ENCODE measurements at regions not wholly inside any gene's neighbourhood (a gene's known extent, or its start where the extent isn't known, plus 50 kb on each side); places are given as distances from the start of the nearest gene placed in this dataset.

DNA sequence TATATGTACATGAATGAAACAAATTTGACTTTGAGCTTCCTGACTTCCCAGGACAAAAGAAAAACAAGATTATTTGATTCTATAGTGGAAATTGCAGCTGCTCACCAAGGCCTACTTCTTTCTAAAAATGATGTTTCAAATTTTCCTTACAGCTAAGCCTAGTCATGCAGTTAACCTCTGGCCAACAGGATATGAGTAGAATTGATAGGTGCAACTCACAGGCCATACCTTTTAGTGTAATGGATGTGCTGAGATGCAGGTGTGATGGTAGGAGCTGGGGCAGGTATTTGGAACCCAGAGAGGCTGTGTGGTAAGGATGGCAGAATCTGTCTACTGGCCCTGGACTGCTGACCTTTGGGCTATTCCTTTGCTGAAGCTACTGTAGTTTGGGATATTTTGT is 230.9 kb upstream of the PREP start:
- TF ChIP-seq EP300 (IDR thresholded peaks at IDR 0.05; ENCODE audit: low read depth) = no peak
- TF ChIP-seq, protein P1, sequence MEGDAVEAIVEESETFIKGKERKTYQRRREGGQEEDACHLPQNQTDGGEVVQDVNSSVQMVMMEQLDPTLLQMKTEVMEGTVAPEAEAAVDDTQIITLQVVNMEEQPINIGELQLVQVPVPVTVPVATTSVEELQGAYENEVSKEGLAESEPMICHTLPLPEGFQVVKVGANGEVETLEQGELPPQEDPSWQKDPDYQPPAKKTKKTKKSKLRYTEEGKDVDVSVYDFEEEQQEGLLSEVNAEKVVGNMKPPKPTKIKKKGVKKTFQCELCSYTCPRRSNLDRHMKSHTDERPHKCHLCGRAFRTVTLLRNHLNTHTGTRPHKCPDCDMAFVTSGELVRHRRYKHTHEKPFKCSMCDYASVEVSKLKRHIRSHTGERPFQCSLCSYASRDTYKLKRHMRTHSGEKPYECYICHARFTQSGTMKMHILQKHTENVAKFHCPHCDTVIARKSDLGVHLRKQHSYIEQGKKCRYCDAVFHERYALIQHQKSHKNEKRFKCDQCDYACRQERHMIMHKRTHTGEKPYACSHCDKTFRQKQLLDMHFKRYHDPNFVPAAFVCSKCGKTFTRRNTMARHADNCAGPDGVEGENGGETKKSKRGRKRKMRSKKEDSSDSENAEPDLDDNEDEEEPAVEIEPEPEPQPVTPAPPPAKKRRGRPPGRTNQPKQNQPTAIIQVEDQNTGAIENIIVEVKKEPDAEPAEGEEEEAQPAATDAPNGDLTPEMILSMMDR (IDR thresholded peaks at IDR 0.05) = no peak
- TF ChIP-seq POLR2A (IDR thresholded peaks at IDR 0.05) = no peak
- TF ChIP-seq POLR2AphosphoS5 (IDR thresholded peaks at IDR 0.05) = no peak

All from transverse colon (tissue), 4 donors.